Fibroblast of lung (primary cell): ENCODE measurements at regions not wholly inside any gene's neighbourhood (a gene's known extent, or its start where the extent isn't known, plus 50 kb on each side); places are given as distances from the start of the nearest gene placed in this dataset.

ENCODE experiments used
- DNase-seq, 2 donors: peaks; one replicate each; pipeline versions ENCODE4 v3.0.0 to v3.0.0-alpha.2; 2010; ENCODE audit warnings: low read depth in 2 of 2
- H2AFZ ChIP-seq: 2 replicates; pipeline ENCODE4 v1.5.1; 2012; ENCODE audit warnings: low read length, control low read depth, inconsistent platforms
- H3K27ac ChIP-seq: 2 replicates; pipeline ENCODE4 v1.5.1; 2011; ENCODE audit warnings: low read length, control low read depth; ENCODE audit not compliant: insufficient read depth
- H3K27me3 ChIP-seq: 2 replicates; pipeline ENCODE4 v1.5.1; 2011; ENCODE audit warnings: mild to moderate bottlenecking, low read length; ENCODE audit not compliant: control insufficient read depth, insufficient read depth
- H3K36me3 ChIP-seq: 2 replicates; pipeline ENCODE4 v1.5.1; 2011; ENCODE audit warnings: low read length; ENCODE audit not compliant: control insufficient read depth, insufficient read depth
- H3K4me1 ChIP-seq: 2 replicates; pipeline ENCODE4 v1.5.1; 2011; ENCODE audit warnings: low read length; ENCODE audit not compliant: control insufficient read depth, insufficient read depth; ENCODE audit errors: extremely low read depth
- H3K4me2 ChIP-seq: 2 replicates; pipeline ENCODE4 v1.5.1; 2011; ENCODE audit warnings: low read length, control low read depth; ENCODE audit not compliant: insufficient read depth; ENCODE audit errors: extremely low read depth
- H3K4me3 ChIP-seq, 4 experiments: fragments of 200-600 bp in 1 of 4; sonication (generic) in 1 of 4; replicated peaks in 1 of 4; 2 replicates each; pipeline ENCODE4 v1.5.1; 2011 to 2016; ENCODE audit warnings: low read length in 4 of 4, low read depth in 3 of 4, mild to moderate bottlenecking in 3 of 4, control low read depth in 2 of 4, inconsistent platforms in 1 of 4, mixed read lengths in 1 of 4; ENCODE audit not compliant: insufficient read depth in 1 of 4; ENCODE audit errors: control extremely low read depth in 1 of 4
- H3K79me2 ChIP-seq: 2 replicates; pipeline ENCODE4 v1.5.1; 2012; ENCODE audit warnings: mild to moderate bottlenecking, low read length, inconsistent platforms; ENCODE audit not compliant: control insufficient read depth, insufficient read depth
- H3K9ac ChIP-seq: 2 replicates; pipeline ENCODE4 v1.5.1; 2011; ENCODE audit warnings: mild to moderate bottlenecking, low read length, control low read depth; ENCODE audit not compliant: insufficient read depth
- H3K9me3 ChIP-seq: 2 replicates; pipeline ENCODE4 v1.5.1; 2012; ENCODE audit warnings: low read depth, low read length; ENCODE audit not compliant: control insufficient read depth, insufficient read depth
- H4K20me1 ChIP-seq: 2 replicates; pipeline ENCODE4 v1.5.1; 2011; ENCODE audit warnings: low read length; ENCODE audit not compliant: control insufficient read depth, insufficient read depth; ENCODE audit errors: extremely low read depth
- CTCF ChIP-seq, 2 donors: IDR thresholded peaks in 1 of 2; conservative IDR thresholded peaks in 1 of 2; 1 replicate in 1 of 2; 2 replicates in 1 of 2; pipeline ENCODE4 v1.5.1; 2011 to 2012; ENCODE audit warnings: low read length in 2 of 2, control low read depth in 1 of 2, inconsistent platforms in 1 of 2, low read depth in 1 of 2, mild to moderate bottlenecking in 1 of 2
- EZH2 ChIP-seq: IDR thresholded peaks from 2 replicates; pipeline ENCODE4 v1.5.1; 2012; ENCODE audit warnings: low read length, control low read depth, mild to moderate bottlenecking; ENCODE audit errors: missing control alignments

GRCh38 chr1:201609661-201610318 lies 70.9 kb downstream of the NAV1 start:
- H3K4me1 ChIP-seq: peaks cover 14% of the 10 kb centered on the region
- no peak for TF ChIP-seq CTCF (conservative IDR thresholded peaks at IDR 0.05 in 1 of 2, IDR thresholded peaks at IDR 0.05 in 1 of 2; ENCODE audit: low read depth in 1 of 2, low read length in 2 of 2)
- TF ChIP-seq EZH2: no peak
- no peak overlapping the region for H3K27ac ChIP-seq
- H2AFZ ChIP-seq: no peak overlapping the region
- no peak overlapping the region for H3K4me3 ChIP-seq
- no peak overlapping the region for H3K4me2 ChIP-seq
- no peaks in the 10 kb centered on the region for H3K27me3 ChIP-seq
- H3K79me2 ChIP-seq: no peaks in the 10 kb centered on the region
- DNase-seq: no peak
- H3K36me3 ChIP-seq: no peaks in the 10 kb centered on the region
- no peaks in the 10 kb centered on the region for H3K9me3 ChIP-seq
- H4K20me1 ChIP-seq: no peaks in the 10 kb centered on the region
- no peak overlapping the region for H3K9ac ChIP-seq

- no peak overlapping the region for H3K27ac ChIP-seq
- TF ChIP-seq CTCF (conservative IDR thresholded peaks at IDR 0.05 in 1 of 2, IDR thresholded peaks at IDR 0.05 in 1 of 2; ENCODE audit: low read depth in 1 of 2, low read length in 2 of 2) (no peak), EZH2 (no peak)
- H3K36me3 ChIP-seq: no peaks in the 10 kb centered on the region
- no peaks in the 10 kb centered on the region for H3K27me3 ChIP-seq
- peaks cover 11% of the 10 kb centered on the region for H3K4me1 ChIP-seq
- no peaks in the 10 kb centered on the region for H3K79me2 ChIP-seq
- H3K9ac ChIP-seq: no peak overlapping the region
- no peak overlapping the region for H3K4me2 ChIP-seq
- no peak for DNase-seq
- H4K20me1 ChIP-seq: no peaks in the 10 kb centered on the region
- H2AFZ ChIP-seq: no peak overlapping the region
- no peak overlapping the region for H3K4me3 ChIP-seq
- H3K9me3 ChIP-seq: no peaks in the 10 kb centered on the region
Observed at GRCh38 chr1:201610858-201611257, 71.9 kb downstream of the NAV1 start.

- Histone ChIP-seq H3K27ac (no peak overlapping the region), H3K9me3 (no peaks in the 10 kb centered on the region), H3K79me2 (no peaks in the 10 kb centered on the region), H3K9ac (no peak overlapping the region), H3K4me2 (no peak overlapping the region), H3K27me3 (no peaks in the 10 kb centered on the region), H3K36me3 (peaks cover 2% of the 10 kb centered on the region), H2AFZ (no peak overlapping the region), H3K4me1 (peaks cover 11% of the 10 kb centered on the region), H4K20me1 (no peaks in the 10 kb centered on the region), H3K4me3 (no peak overlapping the region)
- TF ChIP-seq CTCF (conservative IDR thresholded peaks at IDR 0.05 in 1 of 2, IDR thresholded peaks at IDR 0.05 in 1 of 2; ENCODE audit: low read depth in 1 of 2, low read length in 2 of 2): no peak
- DNase-seq: no peak
Observed at GRCh38 chr1:201612645-201613044, 73.7 kb downstream of the NAV1 start.
